H1 (cell line): ENCODE measurements at regions not wholly inside any gene's neighbourhood (a gene's known extent, or its start where the extent isn't known, plus 50 kb on each side); places are given as distances from the start of the nearest gene placed in this dataset.

ENCODE experiments used
- ASH2L ChIP-seq: fragments of 200-600, 300-600 bp; sonication (generic); IDR thresholded peaks from one replicate; pipeline ENCODE4 v1.7.1; 2017; ENCODE audit warnings: low read length
- ATF3 ChIP-seq: IDR thresholded peaks from 2 replicates; pipeline ENCODE4 v1.6.1; 2011; ENCODE audit warnings: low read depth, mild to moderate bottlenecking, low read length; ENCODE audit not compliant: insufficient read depth
- HDAC6 ChIP-seq: IDR thresholded peaks from one replicate; pipeline ENCODE4 v1.7.1; 2012; ENCODE audit warnings: low read depth, mild to moderate bottlenecking, inconsistent platforms, low read length, moderate library complexity
- SIN3A ChIP-seq, 2 experiments: IDR thresholded peaks in 1 of 2; conservative IDR thresholded peaks in 1 of 2; 2 replicates each; pipeline ENCODE4 v1.6.1; 2011 to 2012; ENCODE audit warnings: low read length in 2 of 2, improper control_type of control experiment in 1 of 2, low read depth in 1 of 2, mild to moderate bottlenecking in 1 of 2
- SUZ12 ChIP-seq: fragments of 200-600 bp; sonication (generic); IDR thresholded peaks from 2 replicates; pipeline ENCODE4 v1.6.1; 2012; ENCODE audit warnings: mild to moderate bottlenecking, inconsistent platforms, low read length, moderate library complexity, mixed read lengths
- YY1 ChIP-seq: IDR thresholded peaks from 2 replicates; pipeline ENCODE4 v1.6.1; 2011; ENCODE audit warnings: low read depth, mild to moderate bottlenecking, low read length
- TF ChIP-seq, protein P1 (sequence below): fragments of 300-600 bp; sonication (generic); IDR thresholded peaks from 2 replicates; pipeline ENCODE4 v1.7.1; 2012; ENCODE audit warnings: low read length, moderate library complexity, mild to moderate bottlenecking, inconsistent platforms; ENCODE audit not compliant: insufficient replicate concordance

- TF ChIP-seq HDAC6, result no peak
- TF ChIP-seq ASH2L, result no peak
- TF ChIP-seq YY1, result no peak
- no peak for TF ChIP-seq SUZ12
- no peak for TF ChIP-seq SIN3A (conservative IDR thresholded peaks at IDR 0.05 in 1 of 2, IDR thresholded peaks at IDR 0.05 in 1 of 2; ENCODE audit: low read depth in 1 of 2, low read length in 2 of 2)
- TF ChIP-seq, protein P1, sequence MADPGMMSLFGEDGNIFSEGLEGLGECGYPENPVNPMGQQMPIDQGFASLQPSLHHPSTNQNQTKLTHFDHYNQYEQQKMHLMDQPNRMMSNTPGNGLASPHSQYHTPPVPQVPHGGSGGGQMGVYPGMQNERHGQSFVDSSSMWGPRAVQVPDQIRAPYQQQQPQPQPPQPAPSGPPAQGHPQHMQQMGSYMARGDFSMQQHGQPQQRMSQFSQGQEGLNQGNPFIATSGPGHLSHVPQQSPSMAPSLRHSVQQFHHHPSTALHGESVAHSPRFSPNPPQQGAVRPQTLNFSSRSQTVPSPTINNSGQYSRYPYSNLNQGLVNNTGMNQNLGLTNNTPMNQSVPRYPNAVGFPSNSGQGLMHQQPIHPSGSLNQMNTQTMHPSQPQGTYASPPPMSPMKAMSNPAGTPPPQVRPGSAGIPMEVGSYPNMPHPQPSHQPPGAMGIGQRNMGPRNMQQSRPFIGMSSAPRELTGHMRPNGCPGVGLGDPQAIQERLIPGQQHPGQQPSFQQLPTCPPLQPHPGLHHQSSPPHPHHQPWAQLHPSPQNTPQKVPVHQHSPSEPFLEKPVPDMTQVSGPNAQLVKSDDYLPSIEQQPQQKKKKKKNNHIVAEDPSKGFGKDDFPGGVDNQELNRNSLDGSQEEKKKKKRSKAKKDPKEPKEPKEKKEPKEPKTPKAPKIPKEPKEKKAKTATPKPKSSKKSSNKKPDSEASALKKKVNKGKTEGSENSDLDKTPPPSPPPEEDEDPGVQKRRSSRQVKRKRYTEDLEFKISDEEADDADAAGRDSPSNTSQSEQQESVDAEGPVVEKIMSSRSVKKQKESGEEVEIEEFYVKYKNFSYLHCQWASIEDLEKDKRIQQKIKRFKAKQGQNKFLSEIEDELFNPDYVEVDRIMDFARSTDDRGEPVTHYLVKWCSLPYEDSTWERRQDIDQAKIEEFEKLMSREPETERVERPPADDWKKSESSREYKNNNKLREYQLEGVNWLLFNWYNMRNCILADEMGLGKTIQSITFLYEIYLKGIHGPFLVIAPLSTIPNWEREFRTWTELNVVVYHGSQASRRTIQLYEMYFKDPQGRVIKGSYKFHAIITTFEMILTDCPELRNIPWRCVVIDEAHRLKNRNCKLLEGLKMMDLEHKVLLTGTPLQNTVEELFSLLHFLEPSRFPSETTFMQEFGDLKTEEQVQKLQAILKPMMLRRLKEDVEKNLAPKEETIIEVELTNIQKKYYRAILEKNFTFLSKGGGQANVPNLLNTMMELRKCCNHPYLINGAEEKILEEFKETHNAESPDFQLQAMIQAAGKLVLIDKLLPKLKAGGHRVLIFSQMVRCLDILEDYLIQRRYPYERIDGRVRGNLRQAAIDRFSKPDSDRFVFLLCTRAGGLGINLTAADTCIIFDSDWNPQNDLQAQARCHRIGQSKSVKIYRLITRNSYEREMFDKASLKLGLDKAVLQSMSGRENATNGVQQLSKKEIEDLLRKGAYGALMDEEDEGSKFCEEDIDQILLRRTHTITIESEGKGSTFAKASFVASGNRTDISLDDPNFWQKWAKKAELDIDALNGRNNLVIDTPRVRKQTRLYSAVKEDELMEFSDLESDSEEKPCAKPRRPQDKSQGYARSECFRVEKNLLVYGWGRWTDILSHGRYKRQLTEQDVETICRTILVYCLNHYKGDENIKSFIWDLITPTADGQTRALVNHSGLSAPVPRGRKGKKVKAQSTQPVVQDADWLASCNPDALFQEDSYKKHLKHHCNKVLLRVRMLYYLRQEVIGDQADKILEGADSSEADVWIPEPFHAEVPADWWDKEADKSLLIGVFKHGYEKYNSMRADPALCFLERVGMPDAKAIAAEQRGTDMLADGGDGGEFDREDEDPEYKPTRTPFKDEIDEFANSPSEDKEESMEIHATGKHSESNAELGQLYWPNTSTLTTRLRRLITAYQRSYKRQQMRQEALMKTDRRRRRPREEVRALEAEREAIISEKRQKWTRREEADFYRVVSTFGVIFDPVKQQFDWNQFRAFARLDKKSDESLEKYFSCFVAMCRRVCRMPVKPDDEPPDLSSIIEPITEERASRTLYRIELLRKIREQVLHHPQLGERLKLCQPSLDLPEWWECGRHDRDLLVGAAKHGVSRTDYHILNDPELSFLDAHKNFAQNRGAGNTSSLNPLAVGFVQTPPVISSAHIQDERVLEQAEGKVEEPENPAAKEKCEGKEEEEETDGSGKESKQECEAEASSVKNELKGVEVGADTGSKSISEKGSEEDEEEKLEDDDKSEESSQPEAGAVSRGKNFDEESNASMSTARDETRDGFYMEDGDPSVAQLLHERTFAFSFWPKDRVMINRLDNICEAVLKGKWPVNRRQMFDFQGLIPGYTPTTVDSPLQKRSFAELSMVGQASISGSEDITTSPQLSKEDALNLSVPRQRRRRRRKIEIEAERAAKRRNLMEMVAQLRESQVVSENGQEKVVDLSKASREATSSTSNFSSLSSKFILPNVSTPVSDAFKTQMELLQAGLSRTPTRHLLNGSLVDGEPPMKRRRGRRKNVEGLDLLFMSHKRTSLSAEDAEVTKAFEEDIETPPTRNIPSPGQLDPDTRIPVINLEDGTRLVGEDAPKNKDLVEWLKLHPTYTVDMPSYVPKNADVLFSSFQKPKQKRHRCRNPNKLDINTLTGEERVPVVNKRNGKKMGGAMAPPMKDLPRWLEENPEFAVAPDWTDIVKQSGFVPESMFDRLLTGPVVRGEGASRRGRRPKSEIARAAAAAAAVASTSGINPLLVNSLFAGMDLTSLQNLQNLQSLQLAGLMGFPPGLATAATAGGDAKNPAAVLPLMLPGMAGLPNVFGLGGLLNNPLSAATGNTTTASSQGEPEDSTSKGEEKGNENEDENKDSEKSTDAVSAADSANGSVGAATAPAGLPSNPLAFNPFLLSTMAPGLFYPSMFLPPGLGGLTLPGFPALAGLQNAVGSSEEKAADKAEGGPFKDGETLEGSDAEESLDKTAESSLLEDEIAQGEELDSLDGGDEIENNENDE, result no peak
- TF ChIP-seq ATF3, result no peak
Measured at GRCh38 chr4:176587920-176588319, 204.8 kb downstream of the VEGFC start (continued).
